Activated CD8-positive, alpha-beta memory T cell treated with anti-CD3 and anti-CD28 coated beads, Interleukin-2, amount 50 U/mL, for 1 hour (primary cell): ENCODE measurements at regions not wholly inside any gene's neighbourhood (a gene's known extent, or its start where the extent isn't known, plus 50 kb on each side); places are given as distances from the start of the nearest gene placed in this dataset.
"Not testable (repeated sequence)": the region's sequence is repeated elsewhere in the genome, so short reads cannot be mapped to it uniquely, and the experiment has no call there.

ENCODE experiments used
- DNase-seq: peaks from one replicate; pipeline ENCODE4 v3.0.0-alpha.2; 2020; ENCODE audit errors: extremely low read depth

- not testable (repeated sequence) for DNase-seq
Measured at GRCh38 chr17:30712859-30713258, 111.6 kb downstream of the CRLF3 start.

GRCh38 chr17:30711626-30712507 is 112.6 kb downstream of the CRLF3 start:
- not testable (repeated sequence) for DNase-seq

GRCh38 chr17:30711176-30711575 is 113.3 kb downstream of the CRLF3 start:
- DNase-seq: not testable (repeated sequence)

GRCh38 chr17:30710276-30711088 is 114.0 kb downstream of the CRLF3 start:
- not testable (repeated sequence) for DNase-seq

- DNase-seq: not testable (repeated sequence)
Measured at GRCh38 chr17:30709561-30710275, 114.8 kb downstream of the CRLF3 start.

- not testable (repeated sequence) for DNase-seq
Measured at GRCh38 chr17:30709096-30709495, 115.4 kb downstream of the CRLF3 start.

GRCh38 chr17:30708241-30709078 is 116.0 kb downstream of the CRLF3 start:
- DNase-seq: not testable (repeated sequence)

- not testable (repeated sequence) for DNase-seq
Measured at GRCh38 chr17:30707724-30708240, 116.7 kb downstream of the CRLF3 start.

- not testable (repeated sequence) for DNase-seq
Measured at GRCh38 chr17:30706461-30707335, 117.8 kb downstream of the CRLF3 start.

GRCh38 chr17:30706004-30706403 is 118.5 kb downstream of the CRLF3 start:
- DNase-seq: not testable (repeated sequence)

- no peak for DNase-seq
Measured at GRCh38 chr17:30701498-30701989, 122.9 kb downstream of the CRLF3 start.

GRCh38 chr17:30700833-30701232 is 123.7 kb downstream of the CRLF3 start:
- DNase-seq: not testable (repeated sequence)

- DNase-seq: not testable (repeated sequence)
Measured at GRCh38 chr17:30697619-30698460, 126.7 kb downstream of the CRLF3 start.

- DNase-seq: no peak
Measured at GRCh38 chr17:30696234-30696633, 128.3 kb downstream of the CRLF3 start.

GRCh38 chr17:30695265-30695811 is 129.2 kb downstream of the CRLF3 start:
- not testable (repeated sequence) for DNase-seq

- not testable (repeated sequence) for DNase-seq
Measured at GRCh38 chr17:30693772-30694171, 130.7 kb downstream of the CRLF3 start.

GRCh38 chr17:30689266-30690000 is 135.1 kb downstream of the CRLF3 start:
- DNase-seq: not testable (repeated sequence)
